ENCODE measurements at regions not wholly inside any gene's neighbourhood (a gene's known extent, or its start where the extent isn't known, plus 50 kb on each side); places are given as distances from the start of the nearest gene placed in this dataset.
"Not testable (repeated sequence)": the region's sequence is repeated elsewhere in the genome, so short reads cannot be mapped to it uniquely, and the experiment has no call there.

DNA sequence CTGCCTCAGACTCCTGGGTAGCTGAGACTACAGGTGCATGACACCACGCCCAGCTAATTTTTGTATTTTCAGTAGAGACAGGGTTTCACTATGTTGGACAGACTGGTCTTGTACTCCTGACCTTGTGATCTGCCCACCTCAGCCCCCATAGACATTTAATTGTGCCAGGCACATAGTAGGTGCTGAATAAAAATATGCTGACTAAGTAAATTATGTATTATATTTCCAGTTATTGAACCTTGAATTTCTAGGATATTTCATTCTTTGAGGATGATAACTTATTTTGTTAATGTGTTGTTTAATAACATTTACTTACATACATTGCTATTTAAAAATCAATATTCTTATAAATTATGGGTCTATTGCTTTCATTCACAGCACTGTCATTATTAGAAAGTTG lies 190.4 kb upstream of the LRRTM4 start:
- TF ChIP-seq, protein P1, sequence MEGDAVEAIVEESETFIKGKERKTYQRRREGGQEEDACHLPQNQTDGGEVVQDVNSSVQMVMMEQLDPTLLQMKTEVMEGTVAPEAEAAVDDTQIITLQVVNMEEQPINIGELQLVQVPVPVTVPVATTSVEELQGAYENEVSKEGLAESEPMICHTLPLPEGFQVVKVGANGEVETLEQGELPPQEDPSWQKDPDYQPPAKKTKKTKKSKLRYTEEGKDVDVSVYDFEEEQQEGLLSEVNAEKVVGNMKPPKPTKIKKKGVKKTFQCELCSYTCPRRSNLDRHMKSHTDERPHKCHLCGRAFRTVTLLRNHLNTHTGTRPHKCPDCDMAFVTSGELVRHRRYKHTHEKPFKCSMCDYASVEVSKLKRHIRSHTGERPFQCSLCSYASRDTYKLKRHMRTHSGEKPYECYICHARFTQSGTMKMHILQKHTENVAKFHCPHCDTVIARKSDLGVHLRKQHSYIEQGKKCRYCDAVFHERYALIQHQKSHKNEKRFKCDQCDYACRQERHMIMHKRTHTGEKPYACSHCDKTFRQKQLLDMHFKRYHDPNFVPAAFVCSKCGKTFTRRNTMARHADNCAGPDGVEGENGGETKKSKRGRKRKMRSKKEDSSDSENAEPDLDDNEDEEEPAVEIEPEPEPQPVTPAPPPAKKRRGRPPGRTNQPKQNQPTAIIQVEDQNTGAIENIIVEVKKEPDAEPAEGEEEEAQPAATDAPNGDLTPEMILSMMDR (IDR thresholded peaks at IDR 0.05; ENCODE audit: low read depth, low read length), result no peak
- TF ChIP-seq POLR2A (IDR thresholded peaks at IDR 0.05; ENCODE audit: extremely low read depth, insufficient read length) (no peak), MYC (IDR thresholded peaks at IDR 0.05; ENCODE audit: low read depth, low read length) (no peak), MAX (IDR thresholded peaks at IDR 0.05; ENCODE audit: low read depth, low read length) (no peak)
- DNase-seq (ENCODE audit: low read depth), result no peak
- H3K4me3 ChIP-seq (ENCODE audit: low read depth, low read length), result no peak overlapping the region

GRCh38 chr2:77713412-77713811 lies 191.2 kb upstream of the LRRTM4 start:
- TF ChIP-seq, protein P1 (IDR thresholded peaks at IDR 0.05; ENCODE audit: low read depth, low read length), result no peak
- TF ChIP-seq MAX (IDR thresholded peaks at IDR 0.05; ENCODE audit: low read depth, low read length) (no peak), POLR2A (IDR thresholded peaks at IDR 0.05; ENCODE audit: extremely low read depth, insufficient read length) (no peak), MYC (IDR thresholded peaks at IDR 0.05; ENCODE audit: low read depth, low read length) (no peak)
- no peak for DNase-seq (ENCODE audit: low read depth)
- H3K4me3 ChIP-seq (ENCODE audit: low read depth, low read length), result no peak overlapping the region

GRCh38 chr2:77720115-77720514 lies 197.9 kb upstream of the LRRTM4 start:
- TF ChIP-seq, protein P1 (IDR thresholded peaks at IDR 0.05; ENCODE audit: low read depth, low read length), result no peak
- H3K4me3 ChIP-seq (ENCODE audit: low read depth, low read length), result no peak overlapping the region
- DNase-seq (ENCODE audit: low read depth), result no peak

- H3K4me3 ChIP-seq (ENCODE audit: low read depth, low read length), result no peak overlapping the region
- TF ChIP-seq, protein P1 (IDR thresholded peaks at IDR 0.05; ENCODE audit: low read depth, low read length), result no peak
- TF ChIP-seq MYC (IDR thresholded peaks at IDR 0.05; ENCODE audit: low read depth, low read length), result no peak
- TF ChIP-seq POLR2A (IDR thresholded peaks at IDR 0.05; ENCODE audit: extremely low read depth, insufficient read length), result no peak
- no peak for TF ChIP-seq MAX (IDR thresholded peaks at IDR 0.05; ENCODE audit: low read depth, low read length)
- DNase-seq (ENCODE audit: low read depth), result no peak
These were observed 199.4 kb upstream of the LRRTM4 start for GRCh38 chr2:77721593-77721992.

GRCh38 chr2:77725045-77725444 lies 202.9 kb upstream of the LRRTM4 start:
- TF ChIP-seq MAX (IDR thresholded peaks at IDR 0.05; ENCODE audit: low read depth, low read length) (no peak), POLR2A (IDR thresholded peaks at IDR 0.05; ENCODE audit: extremely low read depth, insufficient read length) (no peak), MYC (IDR thresholded peaks at IDR 0.05; ENCODE audit: low read depth, low read length) (no peak)
- TF ChIP-seq, protein P1 (IDR thresholded peaks at IDR 0.05; ENCODE audit: low read depth, low read length), result no peak
- no peak for DNase-seq (ENCODE audit: low read depth)
- no peak overlapping the region for H3K4me3 ChIP-seq (ENCODE audit: low read depth, low read length)

DNA sequence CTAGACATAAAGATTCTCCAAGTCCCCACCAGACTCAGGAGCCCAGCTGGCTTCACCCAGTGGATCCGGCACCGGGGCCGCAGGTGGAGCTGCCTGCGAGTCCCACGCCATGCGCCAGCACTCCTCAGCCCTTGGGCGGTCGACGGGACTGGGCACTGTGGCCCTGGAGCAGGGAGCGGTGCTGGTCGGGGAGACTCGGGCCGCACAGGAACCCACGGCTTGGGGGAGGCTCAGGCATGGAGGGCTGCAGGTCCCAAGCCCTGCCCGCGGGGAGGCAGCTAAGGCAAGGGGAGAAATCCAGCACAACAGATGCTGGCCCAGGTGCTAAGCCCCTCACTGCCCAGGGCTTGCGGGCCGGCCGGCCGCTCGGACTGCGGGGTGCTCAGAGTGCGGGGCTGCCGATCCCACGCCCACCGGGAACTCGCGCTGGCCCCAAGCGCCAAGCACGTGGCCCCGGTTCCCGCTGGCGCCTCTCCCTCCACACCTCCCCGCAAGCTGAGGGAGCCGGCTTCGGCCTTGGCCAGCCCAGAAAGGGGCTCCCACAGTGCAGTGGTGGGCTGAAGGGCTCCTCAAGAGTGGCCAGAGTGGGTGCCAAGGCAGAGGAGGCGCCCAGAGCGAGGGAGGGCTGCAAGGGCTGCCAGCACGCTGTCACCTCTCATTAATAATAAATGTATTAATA lies 212.6 kb upstream of the LRRTM4 start:
- not testable (repeated sequence) for DNase-seq (ENCODE audit: low read depth); H3K4me3 ChIP-seq (ENCODE audit: low read depth, low read length)

All from NB4 (cell line).